ENCODE measurements at regions not wholly inside any gene's neighbourhood (a gene's known extent, or its start where the extent isn't known, plus 50 kb on each side); places are given as distances from the start of the nearest gene placed in this dataset.

GRCh38 chr11:29364006-29364405, 652.8 kb downstream of the KCNA4 start:
- no peaks in the 10 kb centered on the region for H3K36me3 ChIP-seq (ENCODE audit: control insufficient read depth in 2 of 2, extremely low read depth in 1 of 2, insufficient read depth in 2 of 2, low read length in 2 of 2)
- intact Hi-C loops (cut with micrococcal nuclease): no loop called here
- DNase-seq (ENCODE audit: low read depth, low spot score) (no peak), FAIRE-seq (no peak)
- POLR2A ChIA-PET: no interaction called here
- H3K4me1 ChIP-seq (ENCODE audit: control insufficient read depth, extremely low read depth, insufficient read depth, low read length): no peaks in the 10 kb centered on the region
- H3K4me2 ChIP-seq (ENCODE audit: insufficient read depth, low read length): no peak overlapping the region
- H3K27me3 ChIP-seq (ENCODE audit: control insufficient read depth in 2 of 2, insufficient read depth in 2 of 2, low read length in 2 of 2): no peaks in the 10 kb centered on the region
- H3K9me3 ChIP-seq (replicated peaks; ENCODE audit: control insufficient read depth, insufficient read depth, low read length): no peaks in the 10 kb centered on the region
- H3K27ac ChIP-seq (ENCODE audit: insufficient read depth, low read depth, low read length): no peak overlapping the region
- no peaks in the 10 kb centered on the region for H3K79me2 ChIP-seq (ENCODE audit: control insufficient read depth, insufficient read depth, low read length)
- no TSS peak for BruUV-seq (replicated peaks)
- dilution Hi-C loops (cut with MboI; ENCODE audit: extremely low pct_ligation_motif_present, low sequenced_read_pairs): no loop called here
- no peak overlapping the region for H2AFZ ChIP-seq (ENCODE audit: low read depth, low read length)
- TF ChIP-seq CTCF (IDR thresholded peaks at IDR 0.05; ENCODE audit: extremely low read depth in 1 of 2, insufficient read depth in 1 of 2, low read depth in 1 of 2, low read length in 2 of 2) (no peak), FOS (IDR thresholded peaks at IDR 0.05; ENCODE audit: borderline replicate concordance, insufficient read depth, low read length) (no peak), POLR2A (IDR thresholded peaks at IDR 0.05; ENCODE audit: low read depth, low read length) (no peak), MYC (IDR thresholded peaks at IDR 0.05; ENCODE audit: low read depth, low read length) (no peak), JUN (IDR thresholded peaks at IDR 0.05; ENCODE audit: borderline replicate concordance, insufficient read depth, insufficient read length, low read depth) (no peak), MAX (IDR thresholded peaks at IDR 0.05; ENCODE audit: insufficient read depth, insufficient read length) (no peak), GATA2 (IDR thresholded peaks at IDR 0.05; ENCODE audit: insufficient read depth, insufficient read length, low read depth, low read length) (no peak), POLR2AphosphoS5 (IDR thresholded peaks at IDR 0.05; ENCODE audit: insufficient read depth, low read depth, low read length) (no peak), EZH2 (IDR thresholded peaks at IDR 0.05; ENCODE audit: borderline replicate concordance, low read depth, low read length, severe bottlenecking) (no peak)
- no peaks in the 10 kb centered on the region for H3K9me1 ChIP-seq (replicated peaks; ENCODE audit: control insufficient read depth, extremely low read depth, insufficient read depth, low read length)
- H3K9ac ChIP-seq (replicated peaks; ENCODE audit: extremely low read depth, insufficient read depth, low read length): no peak overlapping the region
- H3K4me3 ChIP-seq (replicated peaks in 1 of 3; ENCODE audit: insufficient read depth in 1 of 3, low read depth in 1 of 3, low read length in 3 of 3): no peak overlapping the region
- CTCF ChIA-PET: interaction anchor here (1.0 to 1.1 kb wide), 2 partner anchors 10 to 21 kb away, joined by 3 read pairs; no protein-coding TSS in a partner anchor
- no peaks in the 10 kb centered on the region for H4K20me1 ChIP-seq (replicated peaks; ENCODE audit: control insufficient read depth, extremely low read depth, insufficient read depth, low read length)
